ENCODE measurements at regions not wholly inside any gene's neighbourhood (a gene's known extent, or its start where the extent isn't known, plus 50 kb on each side); places are given as distances from the start of the nearest gene placed in this dataset.

DNA sequence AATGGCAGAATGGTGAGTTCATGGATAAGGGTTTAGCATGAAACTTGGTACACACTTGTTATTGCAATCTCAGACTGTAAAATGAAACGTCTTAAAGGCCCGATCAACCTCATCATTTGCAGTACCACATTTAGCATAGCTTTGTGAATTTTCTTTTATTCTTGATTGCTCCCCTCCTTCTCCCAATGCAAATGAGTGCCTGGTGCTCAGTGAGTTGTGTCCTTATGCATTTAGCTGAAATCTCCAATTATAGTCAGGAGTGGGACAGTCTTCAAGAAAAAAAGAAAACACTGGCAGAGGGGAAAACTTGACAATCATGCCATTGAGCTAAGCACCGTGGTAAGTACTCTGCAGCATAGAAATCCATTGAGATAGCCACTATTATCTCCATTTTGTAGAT is 161.0 kb upstream of the HMCN1 start:
- TF ChIP-seq POLR2AphosphoS5 (IDR thresholded peaks at IDR 0.05; ENCODE audit: low read depth, low read length) (no peak), POLR2A (IDR thresholded peaks at IDR 0.05; ENCODE audit: low read depth, low read length) (no peak), TAF1 (IDR thresholded peaks at IDR 0.05; ENCODE audit: borderline replicate concordance, low read depth, low read length) (no peak)
- DNase-seq (ENCODE audit: insufficient read length) (no peak), FAIRE-seq (no peak)

DNA sequence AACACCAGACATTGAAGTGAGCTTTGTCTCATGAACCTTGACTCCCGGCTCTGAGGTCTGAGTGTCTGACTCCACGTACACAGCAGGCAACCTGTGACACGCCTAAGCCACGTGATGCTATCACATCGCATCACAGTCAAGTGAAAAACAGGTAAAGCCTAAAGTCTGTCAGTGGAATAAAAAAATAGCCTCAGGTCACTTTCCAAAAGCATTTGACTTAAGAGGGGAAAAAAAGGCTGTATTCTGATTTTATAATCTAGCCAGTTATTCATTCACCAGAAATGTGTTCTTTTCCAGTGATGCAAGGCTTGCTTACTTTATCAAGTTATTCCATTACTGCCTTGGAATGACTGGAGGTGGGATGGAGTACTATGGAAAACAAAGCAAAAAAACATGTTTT is 163.2 kb upstream of the HMCN1 start:
- TF ChIP-seq TAF1 (IDR thresholded peaks at IDR 0.05; ENCODE audit: borderline replicate concordance, low read depth, low read length), result no peak
- TF ChIP-seq POLR2A (IDR thresholded peaks at IDR 0.05; ENCODE audit: low read depth, low read length), result no peak
- no peak for TF ChIP-seq POLR2AphosphoS5 (IDR thresholded peaks at IDR 0.05; ENCODE audit: low read depth, low read length)
- FAIRE-seq, result no peak
- no peak for DNase-seq (ENCODE audit: insufficient read length)

GRCh38 chr1:185568155-185569123 is 165.8 kb upstream of the HMCN1 start:
- TF ChIP-seq POLR2A (IDR thresholded peaks at IDR 0.05; ENCODE audit: low read depth, low read length) (no peak), POLR2AphosphoS5 (IDR thresholded peaks at IDR 0.05; ENCODE audit: low read depth, low read length) (no peak), TAF1 (IDR thresholded peaks at IDR 0.05; ENCODE audit: borderline replicate concordance, low read depth, low read length) (no peak)
- no peak for DNase-seq (ENCODE audit: insufficient read length)
- no peak for FAIRE-seq

- FAIRE-seq (no peak), DNase-seq (ENCODE audit: insufficient read length) (no peak)
- TF ChIP-seq TAF1 (IDR thresholded peaks at IDR 0.05; ENCODE audit: borderline replicate concordance, low read depth, low read length) (no peak), POLR2AphosphoS5 (IDR thresholded peaks at IDR 0.05; ENCODE audit: low read depth, low read length) (no peak), POLR2A (IDR thresholded peaks at IDR 0.05; ENCODE audit: low read depth, low read length) (no peak)
Observed at GRCh38 chr1:185567440-185567839, 166.8 kb upstream of the HMCN1 start.

GRCh38 chr1:185566995-185567394 is 167.2 kb upstream of the HMCN1 start:
- TF ChIP-seq POLR2A (IDR thresholded peaks at IDR 0.05; ENCODE audit: low read depth, low read length) (no peak), TAF1 (IDR thresholded peaks at IDR 0.05; ENCODE audit: borderline replicate concordance, low read depth, low read length) (no peak), POLR2AphosphoS5 (IDR thresholded peaks at IDR 0.05; ENCODE audit: low read depth, low read length) (no peak)
- FAIRE-seq, result peak; percentile 9
- no peak for DNase-seq (ENCODE audit: insufficient read length)

DNA sequence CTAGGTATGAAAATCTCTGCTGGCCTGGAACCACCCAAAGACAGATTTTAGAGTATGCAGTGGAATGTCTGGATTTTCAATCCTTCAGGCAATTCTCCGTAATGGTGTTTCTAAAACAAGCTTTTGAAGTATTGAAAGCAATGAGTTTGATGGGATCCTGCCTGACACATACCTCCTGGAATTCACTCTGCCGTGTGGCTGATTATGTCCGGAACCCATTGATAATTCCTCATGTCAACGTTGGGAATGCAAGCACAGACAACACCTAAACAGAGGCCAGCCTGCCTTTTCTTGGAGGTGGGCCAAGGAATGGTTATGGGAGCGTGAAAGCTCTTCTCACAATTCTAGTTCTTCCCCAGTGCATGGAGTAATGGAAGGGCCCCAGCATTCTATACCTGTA is 168.9 kb upstream of the HMCN1 start:
- no peak for FAIRE-seq
- DNase-seq (ENCODE audit: insufficient read length), result no peak
- TF ChIP-seq TAF1 (IDR thresholded peaks at IDR 0.05; ENCODE audit: borderline replicate concordance, low read depth, low read length), result no peak
- TF ChIP-seq POLR2A (IDR thresholded peaks at IDR 0.05; ENCODE audit: low read depth, low read length), result no peak
- TF ChIP-seq POLR2AphosphoS5 (IDR thresholded peaks at IDR 0.05; ENCODE audit: low read depth, low read length), result no peak

DNA sequence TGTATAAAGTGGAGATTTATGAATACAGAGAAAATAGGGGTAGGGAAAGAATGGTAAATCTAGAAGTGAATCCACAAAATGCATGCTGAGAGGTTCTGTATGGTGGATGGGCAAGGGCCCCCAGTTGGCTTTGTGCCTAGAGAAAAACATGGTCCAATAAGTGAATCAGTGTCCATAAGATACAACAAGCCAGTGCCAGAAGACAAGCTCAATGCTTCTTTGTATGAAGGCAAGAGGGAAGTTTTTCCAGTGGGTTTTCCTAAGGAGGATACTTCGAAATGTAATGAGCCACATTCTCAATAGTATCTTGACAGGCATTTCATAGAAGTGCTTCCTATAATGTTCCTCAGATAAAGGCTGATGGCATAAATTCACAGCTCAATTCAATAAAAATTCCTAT is 169.4 kb upstream of the HMCN1 start:
- FAIRE-seq, result no peak
- no peak for TF ChIP-seq POLR2A (IDR thresholded peaks at IDR 0.05; ENCODE audit: low read depth, low read length)
- TF ChIP-seq POLR2AphosphoS5 (IDR thresholded peaks at IDR 0.05; ENCODE audit: low read depth, low read length), result no peak
- TF ChIP-seq TAF1 (IDR thresholded peaks at IDR 0.05; ENCODE audit: borderline replicate concordance, low read depth, low read length), result no peak
- no peak for DNase-seq (ENCODE audit: insufficient read length)

DNA sequence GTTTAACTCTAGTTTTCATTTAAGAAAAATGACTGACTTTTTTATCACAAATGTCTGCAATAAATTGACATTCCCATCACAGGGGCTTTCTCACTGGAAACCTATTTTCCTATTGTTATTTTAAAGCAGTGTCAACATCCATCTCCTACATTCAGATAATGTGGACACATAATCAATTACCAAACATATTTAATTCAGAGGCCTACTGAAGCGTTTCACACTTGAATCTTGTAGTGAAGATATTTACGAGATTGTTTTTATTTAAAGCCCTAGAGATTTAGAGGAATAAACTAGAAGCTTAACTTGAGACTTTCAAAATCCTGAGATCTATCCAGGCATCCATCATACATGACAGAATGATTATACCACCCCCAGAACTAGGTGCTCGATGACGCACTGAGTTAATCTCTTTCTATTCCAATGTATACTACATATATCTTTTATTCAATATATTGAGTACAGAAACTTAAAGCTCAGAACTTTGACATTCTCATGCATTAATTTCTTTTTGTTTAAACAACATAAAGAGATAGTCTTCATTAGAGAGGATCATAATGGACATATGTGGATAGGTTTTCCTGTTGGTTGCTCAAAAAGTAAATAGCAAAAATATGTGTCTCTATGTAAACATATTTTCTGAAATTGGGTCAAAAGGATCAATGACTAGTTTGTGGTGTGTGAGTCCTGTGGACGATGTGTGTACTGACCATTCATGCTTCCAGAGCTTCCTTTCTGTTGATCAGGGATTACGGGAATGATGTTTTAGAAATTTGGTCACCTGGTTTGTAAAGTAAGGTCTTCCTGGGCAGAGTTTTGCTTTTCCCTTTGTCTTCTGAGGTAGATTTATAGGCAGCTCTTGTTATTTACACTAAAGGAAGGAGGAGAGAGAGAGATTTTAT is 171.5 kb upstream of the HMCN1 start:
- DNase-seq (ENCODE audit: insufficient read length) (no peak), FAIRE-seq (no peak)
- TF ChIP-seq TAF1 (IDR thresholded peaks at IDR 0.05; ENCODE audit: borderline replicate concordance, low read depth, low read length), result no peak
- no peak for TF ChIP-seq POLR2AphosphoS5 (IDR thresholded peaks at IDR 0.05; ENCODE audit: low read depth, low read length)
- TF ChIP-seq POLR2A (IDR thresholded peaks at IDR 0.05; ENCODE audit: low read depth, low read length), result no peak

GRCh38 chr1:185561629-185562028 is 172.6 kb upstream of the HMCN1 start:
- TF ChIP-seq TAF1 (IDR thresholded peaks at IDR 0.05; ENCODE audit: borderline replicate concordance, low read depth, low read length) (no peak), POLR2AphosphoS5 (IDR thresholded peaks at IDR 0.05; ENCODE audit: low read depth, low read length) (no peak), POLR2A (IDR thresholded peaks at IDR 0.05; ENCODE audit: low read depth, low read length) (no peak)
- no peak for FAIRE-seq
- no peak for DNase-seq (ENCODE audit: insufficient read length)

DNA sequence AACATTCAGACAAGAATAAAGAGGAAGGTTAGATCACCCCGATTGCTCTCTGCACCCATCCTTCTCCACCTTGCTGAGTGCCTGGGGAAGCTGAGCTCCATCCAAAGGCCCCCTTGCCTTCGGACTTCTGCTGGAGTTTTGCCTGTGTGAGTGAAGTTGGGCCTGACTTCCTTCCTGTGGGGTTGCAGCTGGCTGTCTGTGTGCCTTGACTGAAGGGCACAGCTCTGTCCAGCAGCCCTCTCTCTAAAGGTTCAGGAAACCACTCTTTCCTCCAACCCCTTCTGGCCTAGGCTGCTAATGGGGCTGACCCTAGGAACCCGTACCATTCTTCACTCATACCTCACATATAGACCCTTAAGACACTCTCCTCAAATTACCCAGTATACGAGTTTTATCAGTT is 173.4 kb upstream of the HMCN1 start:
- FAIRE-seq (peak; percentile 46), DNase-seq (ENCODE audit: insufficient read length) (no peak)
- TF ChIP-seq POLR2AphosphoS5 (IDR thresholded peaks at IDR 0.05; ENCODE audit: low read depth, low read length) (no peak), TAF1 (IDR thresholded peaks at IDR 0.05; ENCODE audit: borderline replicate concordance, low read depth, low read length) (no peak), POLR2A (IDR thresholded peaks at IDR 0.05; ENCODE audit: low read depth, low read length) (no peak)

DNA sequence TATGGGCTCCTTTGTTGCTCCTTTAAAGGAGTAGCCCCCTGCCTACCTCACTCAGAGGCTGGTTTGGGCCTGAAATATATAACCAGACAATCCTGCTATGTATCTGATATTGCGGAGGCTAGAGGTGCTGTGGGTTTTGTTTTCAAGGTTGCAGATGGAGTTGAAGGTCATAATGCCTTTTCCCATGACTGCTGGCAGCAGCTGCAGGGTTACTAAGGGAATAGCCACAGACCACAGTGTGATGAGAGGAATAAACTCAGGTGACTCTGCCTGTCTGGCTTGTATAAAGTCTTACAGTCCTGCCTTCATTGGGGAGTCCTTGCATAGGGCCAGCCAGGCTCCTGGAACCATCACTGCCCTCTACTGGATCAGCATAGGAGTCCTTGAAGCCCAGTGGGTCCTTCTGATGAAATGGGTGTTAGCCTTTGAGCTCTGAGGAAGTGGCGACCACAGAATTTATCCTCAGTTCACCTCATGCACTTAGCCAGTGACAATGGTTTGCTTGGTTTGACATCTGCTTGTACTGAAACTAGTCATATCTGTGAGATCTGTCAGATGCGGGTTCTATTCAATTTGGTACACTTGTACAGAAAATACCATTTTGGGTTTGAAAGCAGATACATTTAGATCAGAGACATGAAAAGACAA is 174.4 kb upstream of the HMCN1 start:
- DNase-seq (ENCODE audit: insufficient read length), result peak; percentile 31
- TF ChIP-seq TAF1 (IDR thresholded peaks at IDR 0.05; ENCODE audit: borderline replicate concordance, low read depth, low read length) (no peak), POLR2AphosphoS5 (IDR thresholded peaks at IDR 0.05; ENCODE audit: low read depth, low read length) (no peak), POLR2A (IDR thresholded peaks at IDR 0.05; ENCODE audit: low read depth, low read length) (no peak)
- peak; percentile 83 for FAIRE-seq
